Transverse colon (tissue), 4 donors: ENCODE measurements at regions not wholly inside any gene's neighbourhood (a gene's known extent, or its start where the extent isn't known, plus 50 kb on each side); places are given as distances from the start of the nearest gene placed in this dataset.

Experiments
- DNase-seq: peaks from one replicate; pipeline ENCODE4 v3.0.0-alpha.2; 2019
- H3K27ac ChIP-seq, 4 donors: fragments of 200-600 bp; sonication (generic); 2 replicates each; pipeline ENCODE4 v1.5.1; 2016 to 2018; ENCODE audit warnings: inconsistent platforms in 4 of 4
- H3K27me3 ChIP-seq: fragments of 200-600 bp; sonication (generic); 2 replicates; pipeline ENCODE4 v1.5.1; 2017; ENCODE audit warnings: inconsistent platforms
- H3K36me3 ChIP-seq, 4 donors: fragments of 200-600 bp; sonication (generic); 2 replicates each; pipeline ENCODE4 v1.5.1; 2017 to 2019; ENCODE audit warnings: inconsistent platforms in 4 of 4
- H3K4me1 ChIP-seq, 4 donors: fragments of 200-600 bp; sonication (generic); 2 replicates each; pipeline ENCODE4 v1.5.1; 2017 to 2020; ENCODE audit warnings: inconsistent platforms in 4 of 4
- H3K4me3 ChIP-seq, 4 donors: fragments of 200-600 bp; sonication (generic); 1 replicate in 1 of 4; 2 replicates in 3 of 4; pipeline versions ENCODE4 v1.5.1 to v1.6.1; 2017 to 2019; ENCODE audit warnings: inconsistent platforms in 4 of 4
- H3K9me3 ChIP-seq, 2 donors: fragments of 200-600 bp; sonication (generic); 2 replicates each; pipeline ENCODE4 v1.5.1; 2017 to 2019; ENCODE audit warnings: inconsistent platforms in 2 of 2
- CTCF ChIP-seq, 5 experiments: fragments of 200-600 bp in 3 of 5; fragments of 450-650 bp in 2 of 5; sonication (generic) in 3 of 5; IDR thresholded peaks; 1 replicate in 2 of 5; 2 replicates in 3 of 5; pipeline ENCODE4 v1.5.1; 2016 to 2017; ENCODE audit warnings: antibody characterized with exemption in 5 of 5, inconsistent platforms in 3 of 5, mild to moderate bottlenecking in 2 of 5, moderate library complexity in 1 of 5
- EP300 ChIP-seq: sonication (generic); formaldehyde crosslinking; IDR thresholded peaks from one replicate; pipeline ENCODE4 v1.6.1; 2017; ENCODE audit warnings: antibody characterized with exemption, low read depth
- POLR2A ChIP-seq: fragments of 450-650 bp; IDR thresholded peaks from one replicate; pipeline ENCODE4 v1.6.1; 2016; ENCODE audit warnings: antibody characterized with exemption, mild to moderate bottlenecking, moderate library complexity
- POLR2AphosphoS5 ChIP-seq, 3 donors: sonication (generic); formaldehyde crosslinking; IDR thresholded peaks; one replicate each; pipeline ENCODE4 v1.6.1; 2016; ENCODE audit warnings: antibody characterized with exemption in 3 of 3
- WGBS, 2 donors: methylation state at CpG; one replicate each; pipeline ENCODE4 v1.1.5; 2018; ENCODE audit warnings: low coverage in 1 of 2; 5-methylcytosine and 5-hydroxymethylcytosine counted together
- in situ Hi-C, 4 donors: fragments of 200-750 bp; cut with MboI; loops; one replicate each; pipeline versions ENCODE4 v1.15.0 to v1.15.1; 2017; ENCODE audit warnings: low sequenced_read_pairs in 3 of 4, low pct_ligation_motif_present in 1 of 4, low pct_unique_long_range_greater_than_20kb in 1 of 4
- intact Hi-C: fragments of 100-400 bp; cut with DNase I; formaldehyde crosslinking; loops from one replicate; pipeline ENCODE4 v1.15.1; 2023; ENCODE audit warnings: low total_unique reads

GRCh38 chr2:21228041-21228895, 104.5 kb downstream of the TDRD15 start:
- WGBS, 2 donors = 58 to 61% methylated on average over 10 of the region's 10 CpGs
- TF ChIP-seq POLR2A (no peak), POLR2AphosphoS5 (IDR thresholded peaks at IDR 0.05) (no peak), CTCF (IDR thresholded peaks at IDR 0.05) (no peak), EP300 (no peak)
- peak; percentile 14 for DNase-seq

GRCh38 chr2:21229302-21229701, 105.5 kb downstream of the TDRD15 start:
- Histone ChIP-seq H3K36me3 (no peaks in the 10 kb centered on the region), H3K27me3 (no peaks in the 10 kb centered on the region), H3K4me3 (no peak overlapping the region), H3K4me1 (peaks cover 0 to 6% (median 0%) of the 10 kb centered on the region in 4 donors), H3K9me3 (no peaks in the 10 kb centered on the region), H3K27ac (no peak overlapping the region)
- intact Hi-C loops = no loop called here
- TF ChIP-seq POLR2A = no peak
- TF ChIP-seq EP300 = no peak
- no peak for TF ChIP-seq POLR2AphosphoS5 (IDR thresholded peaks at IDR 0.05)
- no peak for TF ChIP-seq CTCF (IDR thresholded peaks at IDR 0.05)
- in situ Hi-C loops = no loop called here
- DNase-seq = no peak
- 80 to 89% methylated on average over 1 of the region's 1 CpG for WGBS, 2 donors

More at GRCh38 chr2:21228041-21228895, 104.5 kb downstream of the TDRD15 start:
- H3K9me3 ChIP-seq = no peaks in the 10 kb centered on the region
- intact Hi-C loops = no loop called here
- no peaks in the 10 kb centered on the region for H3K27me3 ChIP-seq
- no peaks in the 10 kb centered on the region for H3K36me3 ChIP-seq
- H3K27ac ChIP-seq = no peak overlapping the region
- peaks cover 0 to 6% (median 0%) of the 10 kb centered on the region in 4 donors for H3K4me1 ChIP-seq
- in situ Hi-C loops = no loop called here
- no peak overlapping the region for H3K4me3 ChIP-seq

- Histone ChIP-seq H3K27me3 (no peaks in the 10 kb centered on the region), H3K9me3 (no peaks in the 10 kb centered on the region), H3K4me3 (no peak overlapping the region), H3K4me1 (peaks cover 0 to 6% (median 0%) of the 10 kb centered on the region in 4 donors), H3K27ac (no peak overlapping the region), H3K36me3 (no peaks in the 10 kb centered on the region)
- no peak for DNase-seq
- WGBS, 2 donors = 82 to 83% methylated on average over 1 of the region's 1 CpG
- in situ Hi-C loops (no loop called here), intact Hi-C loops (no loop called here)
- TF ChIP-seq EP300 (no peak), POLR2AphosphoS5 (IDR thresholded peaks at IDR 0.05) (no peak), CTCF (IDR thresholded peaks at IDR 0.05) (no peak), POLR2A (no peak)
Measured at GRCh38 chr2:21230140-21230539, 106.4 kb downstream of the TDRD15 start.

GRCh38 chr2:21231985-21232384, 108.2 kb downstream of the TDRD15 start:
- in situ Hi-C loops = no loop called here
- TF ChIP-seq POLR2AphosphoS5 (IDR thresholded peaks at IDR 0.05) = no peak
- H3K27ac ChIP-seq = no peak overlapping the region

GRCh38 chr2:21233194-21233593, 109.4 kb downstream of the TDRD15 start:
- in situ Hi-C loops = no loop called here
- no peak for TF ChIP-seq POLR2AphosphoS5 (IDR thresholded peaks at IDR 0.05)
- TF ChIP-seq POLR2A = no peak
- no peak for TF ChIP-seq CTCF (IDR thresholded peaks at IDR 0.05)
- no peak for TF ChIP-seq EP300

More at GRCh38 chr2:21231985-21232384, 108.2 kb downstream of the TDRD15 start:
- Histone ChIP-seq H3K4me3 (no peak overlapping the region), H3K9me3 (no peaks in the 10 kb centered on the region), H3K27me3 (no peaks in the 10 kb centered on the region), H3K36me3 (no peaks in the 10 kb centered on the region), H3K4me1 (peaks cover 0 to 6% (median 0%) of the 10 kb centered on the region in 4 donors)
- intact Hi-C loops = no loop called here
- DNase-seq = no peak

More at GRCh38 chr2:21233194-21233593, 109.4 kb downstream of the TDRD15 start:
- no peak for DNase-seq
- Histone ChIP-seq H3K4me3 (no peak overlapping the region), H3K27me3 (no peaks in the 10 kb centered on the region), H3K9me3 (no peaks in the 10 kb centered on the region), H3K27ac (no peak overlapping the region), H3K36me3 (no peaks in the 10 kb centered on the region), H3K4me1 (peaks cover 0 to 2% (median 0%) of the 10 kb centered on the region in 4 donors)
- intact Hi-C loops = no loop called here
- 79 to 80% methylated on average over 3 of the region's 3 CpGs for WGBS, 2 donors
